HG03280 (cell line): ENCODE measurements at regions not wholly inside any gene's neighbourhood (a gene's known extent, or its start where the extent isn't known, plus 50 kb on each side); places are given as distances from the start of the nearest gene placed in this dataset.
"Not testable (repeated sequence)": the region's sequence is repeated elsewhere in the genome, so short reads cannot be mapped to it uniquely, and the experiment has no call there.

Source experiments
- ATAC-seq: cut with Tn5 transposase; IDR thresholded peaks from one replicate; pipeline ENCODE4 v1.9.1; 2021; ENCODE audit warnings: mild to moderate bottlenecking, moderate library complexity; ENCODE audit not compliant: unreplicated experiment

DNA sequence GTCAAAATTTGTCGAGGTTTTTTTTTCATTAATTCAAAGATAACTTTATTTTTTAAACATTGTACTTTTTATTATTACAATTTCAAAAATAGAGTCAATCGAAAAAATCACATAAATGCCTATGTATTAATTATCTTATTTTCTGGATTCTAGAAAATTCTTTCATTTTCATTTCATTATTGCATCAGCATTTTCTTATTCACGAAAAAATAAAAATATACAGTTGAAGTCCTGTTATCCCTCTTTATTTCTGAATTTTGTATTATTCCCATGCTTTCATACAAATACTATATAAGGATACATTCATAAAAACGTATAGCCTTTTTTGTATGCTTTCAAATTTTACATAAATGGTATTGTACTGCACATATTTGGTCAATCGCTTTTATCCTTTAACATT is 681.0 kb upstream of the USP24 start:
- no peak for ATAC-seq

GRCh38 chr1:55894521-55894920 is 679.4 kb upstream of the USP24 start:
- ATAC-seq = no peak

GRCh38 chr1:55893155-55893554 is 678.0 kb upstream of the USP24 start:
- no peak for ATAC-seq

DNA sequence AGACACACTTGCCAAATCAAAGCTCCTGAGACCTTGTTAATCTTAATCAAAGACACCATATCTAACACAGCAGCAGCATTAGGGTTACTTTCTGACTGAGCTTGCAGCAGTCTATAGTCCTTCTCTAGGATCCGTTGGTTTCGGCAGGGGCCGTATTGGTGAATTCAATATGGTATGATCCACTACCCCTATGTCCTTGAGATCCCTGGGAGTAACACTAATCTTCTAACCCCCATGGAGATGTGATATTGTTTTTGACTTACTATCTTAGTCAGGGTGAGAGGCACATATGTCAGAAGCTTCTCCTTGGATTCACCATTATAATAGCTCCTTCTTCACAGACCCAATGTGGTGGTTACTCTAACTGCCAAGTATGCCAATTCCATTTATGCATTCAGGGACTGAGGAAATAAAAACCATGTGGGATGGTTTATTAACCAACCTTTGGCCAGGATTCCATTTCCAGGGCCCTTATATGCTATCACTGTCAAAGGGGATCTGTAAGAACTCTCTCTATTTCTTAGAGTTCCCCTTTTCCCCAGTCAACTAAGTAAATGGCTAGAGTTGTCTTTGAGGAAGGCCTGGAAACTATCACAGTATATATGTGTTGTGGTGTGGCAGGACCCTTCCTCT is 673.6 kb upstream of the USP24 start:
- no peak for ATAC-seq

DNA sequence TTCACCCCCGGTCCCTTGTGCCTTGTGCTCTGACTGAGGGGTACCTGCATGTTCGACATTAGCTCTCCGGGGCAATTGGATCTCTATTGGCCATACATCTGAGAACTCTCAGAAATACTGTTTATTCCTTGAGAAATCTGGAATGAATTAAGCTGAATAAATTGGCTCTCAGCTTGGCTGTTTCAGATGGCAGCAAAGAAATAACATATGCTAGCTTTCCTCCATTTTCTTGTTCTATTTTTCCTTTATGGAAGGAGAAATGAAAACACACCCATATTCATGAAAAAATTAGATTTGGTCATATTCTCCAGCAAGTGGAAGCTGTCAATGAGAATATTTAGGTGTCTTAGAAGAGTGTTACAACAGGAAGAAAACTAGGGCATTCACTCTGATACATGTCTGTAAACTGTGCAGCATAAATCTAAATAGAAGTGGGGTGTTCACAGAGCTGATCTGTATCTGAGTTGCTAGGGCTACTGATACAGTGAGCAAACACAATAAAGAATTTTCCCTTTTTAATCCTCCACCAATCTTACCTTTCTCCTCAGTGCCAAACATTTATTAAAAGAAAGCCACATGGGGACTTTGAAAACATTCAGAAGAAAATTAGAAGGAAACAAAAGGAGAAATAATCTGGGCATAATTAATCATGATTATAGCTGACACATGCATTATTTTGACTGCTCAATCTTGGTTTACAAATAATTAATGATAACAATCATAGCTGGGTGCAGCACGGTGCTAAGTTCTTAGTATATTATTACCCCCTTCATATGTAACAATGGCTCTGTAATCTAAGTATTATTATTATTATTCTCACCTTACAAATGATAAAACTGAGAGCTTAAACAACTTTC is 671.9 kb upstream of the USP24 start:
- ATAC-seq = no peak

- no peak for ATAC-seq
Observed at GRCh38 chr1:55885619-55886018, 670.5 kb upstream of the USP24 start.

DNA sequence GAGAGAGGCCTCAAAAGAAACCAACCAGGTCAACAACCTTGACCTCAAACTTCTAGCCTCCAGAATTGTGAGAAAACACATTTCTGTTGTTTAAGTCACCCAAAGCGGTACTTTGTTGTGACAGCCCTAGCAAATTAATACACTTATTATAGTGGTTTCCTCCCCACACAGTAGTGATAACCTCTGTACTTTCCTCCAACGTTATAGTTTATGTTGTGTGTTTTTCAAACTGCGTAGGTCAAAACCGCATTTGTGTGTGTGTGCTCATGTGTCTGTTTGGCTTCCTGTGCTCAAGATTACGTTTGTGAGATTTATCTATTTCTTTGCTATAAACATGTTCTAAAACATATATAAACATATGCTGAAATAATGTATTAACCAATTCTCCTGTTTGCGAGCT is 667.8 kb upstream of the USP24 start:
- ATAC-seq = no peak

DNA sequence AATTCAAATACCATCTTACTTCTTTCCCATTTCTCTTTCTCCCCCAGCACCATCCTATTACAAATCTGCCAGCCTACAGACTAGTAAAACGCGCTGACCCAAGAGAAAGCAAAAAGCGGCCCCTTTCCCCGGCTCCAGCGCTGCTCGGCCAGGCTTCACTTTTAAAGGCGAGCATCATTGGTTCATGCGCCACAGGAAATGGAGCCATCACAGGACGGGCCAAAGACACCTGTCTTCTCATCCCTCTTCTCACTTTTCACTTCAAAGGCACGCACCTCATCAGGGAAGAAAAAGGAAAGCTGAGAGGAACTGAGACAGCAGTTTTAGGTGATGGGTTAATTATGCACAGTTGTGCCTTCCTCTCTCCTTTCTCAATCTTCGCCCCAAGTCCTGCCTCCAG is 664.2 kb upstream of the USP24 start:
- no peak for ATAC-seq

GRCh38 chr1:55877437-55878232 is 662.5 kb upstream of the USP24 start:
- ATAC-seq = no peak

GRCh38 chr1:55876276-55877060 is 661.3 kb upstream of the USP24 start:
- ATAC-seq = no peak

GRCh38 chr1:55870106-55870505 is 654.9 kb upstream of the USP24 start:
- ATAC-seq = no peak

- ATAC-seq = no peak
Observed at GRCh38 chr1:55869065-55869464, 653.9 kb upstream of the USP24 start.

- no peak for ATAC-seq
Observed at GRCh38 chr1:55868026-55868425, 652.9 kb upstream of the USP24 start.

GRCh38 chr1:55867304-55867843 is 652.2 kb upstream of the USP24 start:
- no peak for ATAC-seq

DNA sequence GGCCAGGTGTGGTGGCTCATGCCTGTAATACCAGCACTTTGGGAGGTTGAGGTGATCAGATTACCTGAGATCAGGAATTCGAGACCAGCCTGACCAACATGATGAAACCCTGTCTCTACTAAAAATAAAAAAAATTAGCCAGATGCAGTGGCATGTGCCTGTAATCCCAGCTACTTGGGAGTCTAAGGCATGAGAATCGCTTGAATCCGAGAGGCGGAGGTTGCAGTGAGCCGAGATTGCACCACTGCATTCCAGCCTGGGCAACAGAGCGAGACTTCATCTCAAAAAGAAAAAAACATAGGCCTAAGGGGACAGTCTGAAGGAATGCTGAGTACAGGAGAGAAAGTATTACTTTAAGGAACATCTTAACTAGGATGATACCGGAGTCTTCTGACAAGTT is 650.6 kb upstream of the USP24 start:
- ATAC-seq = not testable (repeated sequence)

- ATAC-seq = no peak
Observed at GRCh38 chr1:55864251-55864650, 649.1 kb upstream of the USP24 start.

DNA sequence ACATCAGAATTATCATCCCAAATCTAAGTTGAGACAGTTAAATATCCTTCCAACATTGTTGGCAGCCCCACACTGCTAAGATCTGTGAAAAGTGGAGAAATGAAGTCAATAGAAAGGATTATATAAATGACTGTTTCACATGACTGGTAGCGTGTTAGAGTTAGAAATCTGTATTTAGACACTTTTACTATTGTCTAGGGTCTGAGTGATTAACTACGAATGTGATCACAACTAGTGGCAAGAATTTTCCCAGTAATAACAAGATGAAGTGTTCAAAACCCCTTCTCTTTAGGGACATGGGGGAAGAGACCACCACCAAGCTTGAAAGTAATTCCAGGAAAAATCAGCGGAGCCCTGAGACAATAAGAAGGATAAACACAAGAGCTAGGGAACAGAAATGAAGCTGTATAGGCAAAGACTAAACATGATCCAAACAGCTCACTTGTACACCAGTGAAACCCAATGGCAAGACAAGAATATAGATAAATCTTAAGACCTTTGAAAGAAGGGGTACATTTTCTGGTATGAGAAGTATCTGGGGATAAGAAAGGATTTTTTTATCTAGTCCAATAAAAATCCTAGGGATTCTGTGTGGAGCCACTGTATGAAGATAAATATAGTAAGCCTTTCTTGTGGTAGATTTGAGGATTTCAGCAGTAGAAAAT is 646.6 kb upstream of the USP24 start:
- no peak for ATAC-seq

GRCh38 chr1:55860798-55861519 is 645.8 kb upstream of the USP24 start:
- no peak for ATAC-seq

GRCh38 chr1:55860326-55860725 is 645.2 kb upstream of the USP24 start:
- ATAC-seq = no peak
